H1 (cell line): ENCODE measurements at regions not wholly inside any gene's neighbourhood (a gene's known extent, or its start where the extent isn't known, plus 50 kb on each side); places are given as distances from the start of the nearest gene placed in this dataset.

Source experiments
- TF ChIP-seq, protein P1 (sequence below): fragments of 300-600 bp; sonication (generic); IDR thresholded peaks from 2 replicates; pipeline ENCODE4 v1.7.1; 2012; ENCODE audit warnings: low read length, moderate library complexity, mild to moderate bottlenecking, inconsistent platforms; ENCODE audit not compliant: insufficient replicate concordance

DNA sequence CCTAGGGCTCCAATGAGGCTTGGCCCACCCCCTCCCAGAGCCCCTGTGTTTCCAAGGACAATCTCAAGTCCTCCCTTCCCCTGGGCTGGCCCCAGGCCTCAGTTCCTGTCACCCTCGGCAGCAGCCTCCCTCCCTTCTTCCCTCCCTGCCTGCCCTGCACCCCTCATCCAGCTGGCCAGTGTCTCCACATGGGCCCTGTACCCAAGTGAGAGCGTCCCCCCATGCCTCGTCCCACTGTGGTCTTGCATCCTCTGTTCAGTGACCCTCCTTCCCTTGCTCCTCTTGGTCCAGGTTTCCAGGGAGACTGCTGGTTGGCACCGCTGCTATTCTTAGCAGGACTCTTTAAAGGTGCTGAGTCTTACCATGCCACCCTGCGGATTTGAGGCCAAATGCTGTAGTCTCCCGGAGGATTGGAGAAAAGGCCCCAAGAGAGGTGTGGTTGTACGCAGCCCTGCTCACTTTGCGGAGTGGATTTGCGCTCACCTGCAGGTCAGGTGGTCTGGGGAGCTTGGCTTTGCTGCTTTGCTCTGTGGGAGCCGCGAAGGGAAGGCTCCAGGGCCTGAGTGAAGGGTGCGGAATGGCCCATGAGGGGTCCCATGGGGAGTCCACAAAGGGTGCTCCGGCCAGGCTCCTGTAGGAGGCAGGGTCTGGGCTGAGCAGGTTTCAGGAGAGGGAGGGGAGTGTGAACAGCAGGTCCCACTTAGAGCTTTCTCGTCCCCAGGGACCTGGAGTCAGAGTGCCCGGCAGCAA is 519.2 kb downstream of the TCERG1L start (continued):
- TF ChIP-seq, protein P1, sequence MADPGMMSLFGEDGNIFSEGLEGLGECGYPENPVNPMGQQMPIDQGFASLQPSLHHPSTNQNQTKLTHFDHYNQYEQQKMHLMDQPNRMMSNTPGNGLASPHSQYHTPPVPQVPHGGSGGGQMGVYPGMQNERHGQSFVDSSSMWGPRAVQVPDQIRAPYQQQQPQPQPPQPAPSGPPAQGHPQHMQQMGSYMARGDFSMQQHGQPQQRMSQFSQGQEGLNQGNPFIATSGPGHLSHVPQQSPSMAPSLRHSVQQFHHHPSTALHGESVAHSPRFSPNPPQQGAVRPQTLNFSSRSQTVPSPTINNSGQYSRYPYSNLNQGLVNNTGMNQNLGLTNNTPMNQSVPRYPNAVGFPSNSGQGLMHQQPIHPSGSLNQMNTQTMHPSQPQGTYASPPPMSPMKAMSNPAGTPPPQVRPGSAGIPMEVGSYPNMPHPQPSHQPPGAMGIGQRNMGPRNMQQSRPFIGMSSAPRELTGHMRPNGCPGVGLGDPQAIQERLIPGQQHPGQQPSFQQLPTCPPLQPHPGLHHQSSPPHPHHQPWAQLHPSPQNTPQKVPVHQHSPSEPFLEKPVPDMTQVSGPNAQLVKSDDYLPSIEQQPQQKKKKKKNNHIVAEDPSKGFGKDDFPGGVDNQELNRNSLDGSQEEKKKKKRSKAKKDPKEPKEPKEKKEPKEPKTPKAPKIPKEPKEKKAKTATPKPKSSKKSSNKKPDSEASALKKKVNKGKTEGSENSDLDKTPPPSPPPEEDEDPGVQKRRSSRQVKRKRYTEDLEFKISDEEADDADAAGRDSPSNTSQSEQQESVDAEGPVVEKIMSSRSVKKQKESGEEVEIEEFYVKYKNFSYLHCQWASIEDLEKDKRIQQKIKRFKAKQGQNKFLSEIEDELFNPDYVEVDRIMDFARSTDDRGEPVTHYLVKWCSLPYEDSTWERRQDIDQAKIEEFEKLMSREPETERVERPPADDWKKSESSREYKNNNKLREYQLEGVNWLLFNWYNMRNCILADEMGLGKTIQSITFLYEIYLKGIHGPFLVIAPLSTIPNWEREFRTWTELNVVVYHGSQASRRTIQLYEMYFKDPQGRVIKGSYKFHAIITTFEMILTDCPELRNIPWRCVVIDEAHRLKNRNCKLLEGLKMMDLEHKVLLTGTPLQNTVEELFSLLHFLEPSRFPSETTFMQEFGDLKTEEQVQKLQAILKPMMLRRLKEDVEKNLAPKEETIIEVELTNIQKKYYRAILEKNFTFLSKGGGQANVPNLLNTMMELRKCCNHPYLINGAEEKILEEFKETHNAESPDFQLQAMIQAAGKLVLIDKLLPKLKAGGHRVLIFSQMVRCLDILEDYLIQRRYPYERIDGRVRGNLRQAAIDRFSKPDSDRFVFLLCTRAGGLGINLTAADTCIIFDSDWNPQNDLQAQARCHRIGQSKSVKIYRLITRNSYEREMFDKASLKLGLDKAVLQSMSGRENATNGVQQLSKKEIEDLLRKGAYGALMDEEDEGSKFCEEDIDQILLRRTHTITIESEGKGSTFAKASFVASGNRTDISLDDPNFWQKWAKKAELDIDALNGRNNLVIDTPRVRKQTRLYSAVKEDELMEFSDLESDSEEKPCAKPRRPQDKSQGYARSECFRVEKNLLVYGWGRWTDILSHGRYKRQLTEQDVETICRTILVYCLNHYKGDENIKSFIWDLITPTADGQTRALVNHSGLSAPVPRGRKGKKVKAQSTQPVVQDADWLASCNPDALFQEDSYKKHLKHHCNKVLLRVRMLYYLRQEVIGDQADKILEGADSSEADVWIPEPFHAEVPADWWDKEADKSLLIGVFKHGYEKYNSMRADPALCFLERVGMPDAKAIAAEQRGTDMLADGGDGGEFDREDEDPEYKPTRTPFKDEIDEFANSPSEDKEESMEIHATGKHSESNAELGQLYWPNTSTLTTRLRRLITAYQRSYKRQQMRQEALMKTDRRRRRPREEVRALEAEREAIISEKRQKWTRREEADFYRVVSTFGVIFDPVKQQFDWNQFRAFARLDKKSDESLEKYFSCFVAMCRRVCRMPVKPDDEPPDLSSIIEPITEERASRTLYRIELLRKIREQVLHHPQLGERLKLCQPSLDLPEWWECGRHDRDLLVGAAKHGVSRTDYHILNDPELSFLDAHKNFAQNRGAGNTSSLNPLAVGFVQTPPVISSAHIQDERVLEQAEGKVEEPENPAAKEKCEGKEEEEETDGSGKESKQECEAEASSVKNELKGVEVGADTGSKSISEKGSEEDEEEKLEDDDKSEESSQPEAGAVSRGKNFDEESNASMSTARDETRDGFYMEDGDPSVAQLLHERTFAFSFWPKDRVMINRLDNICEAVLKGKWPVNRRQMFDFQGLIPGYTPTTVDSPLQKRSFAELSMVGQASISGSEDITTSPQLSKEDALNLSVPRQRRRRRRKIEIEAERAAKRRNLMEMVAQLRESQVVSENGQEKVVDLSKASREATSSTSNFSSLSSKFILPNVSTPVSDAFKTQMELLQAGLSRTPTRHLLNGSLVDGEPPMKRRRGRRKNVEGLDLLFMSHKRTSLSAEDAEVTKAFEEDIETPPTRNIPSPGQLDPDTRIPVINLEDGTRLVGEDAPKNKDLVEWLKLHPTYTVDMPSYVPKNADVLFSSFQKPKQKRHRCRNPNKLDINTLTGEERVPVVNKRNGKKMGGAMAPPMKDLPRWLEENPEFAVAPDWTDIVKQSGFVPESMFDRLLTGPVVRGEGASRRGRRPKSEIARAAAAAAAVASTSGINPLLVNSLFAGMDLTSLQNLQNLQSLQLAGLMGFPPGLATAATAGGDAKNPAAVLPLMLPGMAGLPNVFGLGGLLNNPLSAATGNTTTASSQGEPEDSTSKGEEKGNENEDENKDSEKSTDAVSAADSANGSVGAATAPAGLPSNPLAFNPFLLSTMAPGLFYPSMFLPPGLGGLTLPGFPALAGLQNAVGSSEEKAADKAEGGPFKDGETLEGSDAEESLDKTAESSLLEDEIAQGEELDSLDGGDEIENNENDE: no peak
